T-helper 1 cell (primary cell): ENCODE measurements at regions not wholly inside any gene's neighbourhood (a gene's known extent, or its start where the extent isn't known, plus 50 kb on each side); places are given as distances from the start of the nearest gene placed in this dataset.
"Not testable (repeated sequence)": the region's sequence is repeated elsewhere in the genome, so short reads cannot be mapped to it uniquely, and the experiment has no call there.

Experiments
- DNase-seq, 5 donors: peaks; one replicate each; pipeline ENCODE4 v3.0.0-alpha.2; 2012 to 2020

DNA sequence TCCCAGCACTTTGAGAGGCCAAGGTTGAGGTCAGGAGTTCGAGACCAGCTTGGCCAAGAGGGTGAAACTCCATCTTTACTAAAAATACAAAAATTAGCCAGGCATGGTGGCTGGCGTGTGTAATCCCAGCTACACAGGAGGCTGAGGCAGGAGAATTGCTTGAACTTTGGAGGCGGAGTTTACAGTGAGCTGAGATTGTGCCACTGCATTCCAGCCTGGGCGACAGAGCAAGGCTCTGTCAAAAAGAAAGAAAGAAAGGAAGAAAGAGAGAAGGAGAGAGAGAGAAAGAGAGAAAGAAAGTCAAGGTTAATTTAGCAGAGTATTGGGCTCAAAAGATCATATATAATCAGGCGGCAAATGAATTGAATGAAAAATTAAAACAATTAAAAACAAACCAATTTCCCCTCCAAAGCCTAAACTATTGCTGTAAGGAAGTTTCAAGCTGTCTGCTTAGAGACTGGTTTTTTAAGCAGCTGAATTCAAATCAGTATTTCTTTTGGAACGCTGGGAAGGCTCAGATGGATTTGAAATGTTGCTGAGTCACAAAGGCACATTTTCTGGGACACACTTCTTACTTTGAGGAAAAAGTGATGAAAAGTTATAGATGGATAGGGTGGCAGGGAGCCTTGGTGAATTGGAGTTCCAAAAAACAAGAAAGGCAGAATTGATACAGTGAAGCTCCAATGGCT is 81.3 kb upstream of the BHLHE40 start:
- no peak for DNase-seq

DNA sequence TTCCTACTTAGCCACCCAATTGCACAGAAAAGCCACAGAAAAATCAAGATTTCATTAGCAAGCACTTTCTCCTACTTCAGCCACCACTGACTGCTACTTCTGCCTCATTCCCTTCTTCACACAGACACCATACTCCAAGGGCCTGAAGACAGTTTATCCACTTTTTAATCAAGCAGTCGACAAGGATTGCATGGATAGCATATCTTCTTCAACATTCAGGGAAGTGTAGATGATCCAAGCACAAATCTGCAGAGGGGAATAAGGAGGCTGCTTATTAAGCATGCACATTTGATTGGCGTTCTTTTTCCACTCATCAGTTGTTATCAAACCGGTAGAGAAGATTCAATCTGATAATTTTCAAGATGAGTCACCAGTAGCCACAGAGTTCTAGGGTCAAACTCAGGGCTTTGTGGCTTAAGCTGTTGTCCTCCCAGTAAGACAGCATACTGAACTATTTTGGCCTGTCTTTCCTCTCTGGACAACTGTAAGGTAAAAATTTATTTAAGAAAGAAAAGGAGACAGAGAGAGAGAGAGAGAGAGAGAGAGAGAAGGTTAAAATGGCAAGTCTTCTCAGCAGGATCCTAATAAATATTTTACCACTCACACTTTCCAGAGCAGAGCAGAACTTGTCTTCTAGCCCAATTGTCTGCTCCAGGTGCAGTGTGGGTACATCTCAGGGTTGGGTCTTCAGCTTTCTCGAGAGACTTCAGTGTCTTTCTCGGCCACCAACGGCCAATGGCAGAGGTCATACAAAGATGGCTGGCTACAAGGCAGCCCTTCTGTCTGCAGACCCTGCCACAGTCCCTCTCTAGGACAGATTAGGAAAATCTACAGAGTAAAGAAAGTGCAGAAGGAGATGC is 80.6 kb upstream of the BHLHE40 start:
- peak in 1 of 5 donors; percentile 61 for DNase-seq

DNA sequence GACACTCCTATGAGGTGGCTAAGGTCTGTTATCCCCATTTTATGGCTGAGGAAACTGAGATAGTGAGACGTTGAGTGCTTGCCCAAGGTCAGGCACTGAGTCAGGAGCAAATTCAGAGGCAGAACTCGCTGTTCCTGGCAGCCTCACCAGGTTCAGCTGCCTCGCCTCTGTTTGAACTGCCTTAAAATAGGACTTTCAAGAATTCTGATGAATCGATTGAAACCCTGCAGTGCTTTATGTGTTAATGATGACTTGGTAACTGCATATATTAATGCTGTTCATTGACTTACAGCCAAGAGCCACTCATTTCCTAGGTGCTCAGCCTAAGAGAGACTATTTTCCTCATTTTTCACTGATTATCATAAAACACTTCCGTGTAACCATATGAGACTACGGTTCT is 79.5 kb upstream of the BHLHE40 start:
- DNase-seq = no peak

DNA sequence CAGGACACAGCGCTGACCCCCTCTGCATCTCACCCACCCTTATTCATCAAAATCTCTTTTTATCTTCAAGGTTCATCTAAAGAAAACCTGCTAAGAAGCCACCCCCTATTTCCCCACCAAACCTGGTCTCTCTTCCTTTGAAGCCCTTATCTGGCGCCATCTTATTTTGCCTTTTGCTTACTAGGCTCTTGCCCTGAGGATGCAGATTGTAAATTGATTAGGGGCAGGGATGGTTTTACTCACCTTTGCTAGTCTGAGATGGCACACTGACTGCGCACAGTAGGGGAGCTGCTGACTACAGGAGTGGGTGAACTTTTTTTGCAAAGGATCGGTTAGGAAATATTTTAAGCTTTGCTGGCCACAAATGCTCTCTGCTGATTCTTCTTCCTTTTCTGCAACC is 78.9 kb upstream of the BHLHE40 start:
- peak in 1 of 5 donors; percentile 47 for DNase-seq

DNA sequence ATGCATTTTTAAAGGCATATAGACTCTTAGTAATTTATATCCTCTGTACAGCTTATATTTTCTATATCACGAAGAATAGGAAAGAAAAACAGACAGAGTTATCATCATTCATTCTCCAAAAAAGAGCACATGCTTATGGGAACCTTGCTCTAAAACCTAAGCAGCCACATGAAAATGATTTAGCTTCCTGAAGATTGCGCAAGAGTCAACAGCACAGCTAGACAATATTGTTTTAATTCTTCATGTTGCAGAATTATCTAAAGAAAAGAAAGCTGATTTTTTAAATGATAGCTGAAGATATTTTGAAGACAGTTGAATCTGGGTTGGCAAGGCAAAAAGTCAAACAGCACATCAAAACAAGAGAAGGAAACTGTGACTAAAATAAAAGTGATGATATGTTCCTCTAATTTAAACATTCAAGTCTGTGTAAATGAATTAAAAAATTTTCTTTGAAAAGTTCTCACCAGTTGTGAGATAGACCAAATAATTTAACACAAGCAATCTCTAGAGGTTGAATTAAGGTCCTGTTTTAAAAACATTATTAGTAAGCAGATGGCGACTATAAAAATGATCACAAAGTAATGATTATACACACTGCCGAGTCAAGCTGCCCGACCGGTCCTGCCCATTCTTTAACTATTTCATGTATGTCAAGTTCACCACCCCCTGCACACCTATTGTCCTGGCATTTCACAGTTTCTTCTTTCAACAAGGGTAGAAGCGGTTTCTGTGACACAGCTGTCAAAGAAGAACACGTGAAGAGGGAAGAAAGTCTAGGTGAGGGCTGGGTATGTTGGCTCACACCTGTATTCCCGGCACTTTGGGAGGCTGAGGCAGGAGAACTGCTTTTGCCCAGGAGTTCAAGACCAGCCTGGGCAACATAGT is 74.2 kb upstream of the BHLHE40 start:
- DNase-seq = no peak

DNA sequence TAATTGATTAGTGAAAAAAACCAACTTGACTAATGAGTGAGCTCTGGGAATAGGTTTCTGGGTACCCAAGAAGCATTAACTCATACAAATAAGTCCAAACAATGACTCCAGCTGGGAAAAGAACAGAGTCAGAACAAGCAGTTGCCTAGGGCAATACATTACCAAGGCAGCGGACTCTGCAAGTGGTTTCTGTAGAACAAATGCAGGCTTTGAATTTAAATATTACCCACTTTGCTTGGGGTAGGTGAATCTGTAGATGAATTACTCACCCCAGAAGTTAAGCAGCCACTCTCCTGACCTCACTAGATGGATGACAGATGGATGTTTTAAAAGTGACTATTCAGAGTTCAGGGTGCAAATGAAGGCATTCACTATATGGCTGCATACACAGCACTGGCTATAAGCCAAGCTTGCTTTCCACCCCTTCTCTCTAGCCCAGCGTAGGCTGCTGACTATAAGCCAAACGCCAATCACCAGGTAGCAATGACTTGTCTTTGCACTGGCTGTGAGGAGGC is 73.1 kb upstream of the BHLHE40 start:
- peak in 1 of 5 donors; percentile 28 for DNase-seq

DNA sequence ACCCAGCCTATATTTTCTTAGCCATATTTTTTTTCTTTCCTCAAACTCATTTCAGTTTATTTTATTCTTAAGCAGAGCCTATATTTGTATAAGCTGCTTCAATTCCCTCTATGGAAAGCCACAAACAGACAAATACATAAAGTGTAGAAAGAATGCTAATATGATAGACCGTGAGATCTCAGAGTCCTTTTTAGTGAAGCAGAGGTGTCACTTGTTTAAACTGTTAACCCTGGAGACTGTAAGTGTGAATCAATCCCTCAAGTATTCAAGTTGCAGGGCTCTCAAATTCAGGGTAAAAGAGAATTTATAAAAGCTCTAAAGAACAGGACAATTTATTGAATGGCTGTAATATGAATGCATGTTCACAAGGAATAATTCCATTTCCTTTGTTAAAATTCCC is 72.2 kb upstream of the BHLHE40 start:
- no peak for DNase-seq

DNA sequence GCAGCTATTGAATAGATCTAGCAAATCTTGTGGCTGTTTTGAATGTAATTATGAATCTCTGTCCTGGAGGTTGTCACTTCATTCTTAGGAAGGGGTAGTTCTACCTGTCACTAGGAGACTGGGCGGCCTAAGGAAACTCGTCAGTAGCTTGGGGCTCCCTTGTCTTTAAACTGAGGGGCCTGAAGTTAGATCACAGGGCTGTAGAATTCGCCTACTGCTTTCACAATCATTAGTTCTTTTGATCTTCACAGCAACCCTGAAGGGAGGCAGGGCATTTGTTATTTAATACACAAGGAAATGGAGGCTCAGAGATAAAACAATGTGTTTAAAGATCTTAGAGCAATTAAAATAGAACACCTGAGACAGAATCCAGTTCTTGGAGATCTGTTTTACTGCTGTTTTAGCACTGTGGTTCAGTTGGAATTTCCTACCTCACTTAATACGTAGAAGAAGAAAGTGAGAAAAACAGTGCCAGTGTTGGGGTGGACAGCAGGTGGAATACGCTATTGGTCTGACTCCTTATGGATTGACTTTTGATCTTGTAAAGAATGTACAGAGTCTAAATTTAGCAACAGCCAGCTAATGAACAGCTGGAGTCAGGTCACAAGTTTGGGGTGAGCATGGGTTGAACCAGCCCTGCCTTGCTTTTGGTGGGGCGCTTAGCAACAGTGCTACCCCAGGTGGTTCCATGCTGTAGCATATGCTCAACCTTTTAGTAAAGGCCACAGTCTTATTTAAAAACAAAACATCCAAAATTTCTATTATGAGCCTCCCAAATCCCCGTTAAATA is 71.4 kb upstream of the BHLHE40 start:
- DNase-seq = no peak

DNA sequence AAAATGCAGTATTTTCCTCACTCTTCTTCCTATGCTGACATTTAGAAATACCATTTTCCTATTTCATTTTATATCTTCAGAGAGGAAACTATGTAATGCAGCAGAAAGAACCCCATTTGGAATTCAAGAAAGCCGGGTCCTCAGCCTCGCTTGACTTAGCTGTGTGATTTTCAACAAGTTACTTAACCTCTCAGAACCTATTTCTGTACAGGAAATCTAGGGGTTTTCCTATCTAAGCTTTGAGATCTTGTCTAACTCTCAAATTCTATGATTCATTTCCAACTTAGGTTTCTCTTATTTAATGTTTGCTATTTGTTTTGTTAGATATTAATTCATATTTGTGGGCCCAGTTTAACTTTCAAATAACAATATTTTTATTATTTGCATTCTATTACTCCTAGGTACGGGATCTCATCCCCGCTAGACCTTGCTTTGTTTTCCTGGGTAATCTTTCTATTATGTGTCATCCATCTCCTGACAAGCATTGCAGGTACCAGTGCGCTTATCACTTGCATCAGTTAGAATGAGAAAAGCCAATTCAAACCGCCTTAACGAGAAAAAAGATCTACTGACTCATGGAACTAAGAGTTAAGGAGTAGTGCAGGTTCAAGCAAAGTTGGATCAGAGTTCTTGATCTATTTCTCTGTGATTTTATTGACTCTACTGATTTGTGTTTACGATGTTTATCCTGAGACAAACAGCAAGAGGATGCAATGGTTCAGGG is 70.6 kb upstream of the BHLHE40 start:
- peak in 1 of 5 donors; percentile 70 for DNase-seq

DNA sequence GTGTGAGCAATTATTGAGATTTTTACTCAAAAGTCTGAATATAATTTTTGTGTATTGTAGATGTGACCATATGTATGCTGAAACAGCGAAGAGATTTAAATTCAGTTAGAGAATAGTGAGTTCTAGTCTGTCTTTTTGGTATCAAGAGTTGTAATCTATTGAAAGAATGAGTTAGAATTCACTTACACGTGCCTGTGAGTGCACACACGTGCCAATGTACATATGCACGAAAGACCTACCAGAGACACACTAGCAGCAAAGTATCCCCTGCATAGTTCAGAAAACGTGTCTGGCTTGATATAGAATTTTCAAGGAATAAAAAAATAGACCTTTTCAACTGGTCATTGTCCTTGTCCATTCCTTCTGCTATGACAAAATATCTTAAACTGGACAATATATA is 64.8 kb upstream of the BHLHE40 start:
- no peak for DNase-seq

DNA sequence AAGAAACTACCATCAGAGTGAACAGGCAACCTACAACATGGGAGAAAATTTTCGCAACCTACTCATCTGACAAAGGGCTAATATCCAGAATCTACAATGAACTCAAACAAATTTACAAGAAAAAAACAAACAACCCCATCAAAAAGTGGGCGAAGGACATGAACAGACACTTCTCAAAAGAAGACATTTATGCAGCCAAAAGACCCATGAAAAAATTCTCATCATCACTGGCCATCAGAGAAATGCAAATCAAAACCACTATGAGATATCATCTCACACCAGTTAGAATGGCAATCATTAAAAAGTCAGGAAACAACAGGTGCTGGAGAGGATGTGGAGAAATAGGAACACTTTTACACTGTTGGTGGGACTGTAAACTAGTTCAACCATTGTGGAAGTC is 57.6 kb upstream of the BHLHE40 start:
- not testable (repeated sequence) for DNase-seq

DNA sequence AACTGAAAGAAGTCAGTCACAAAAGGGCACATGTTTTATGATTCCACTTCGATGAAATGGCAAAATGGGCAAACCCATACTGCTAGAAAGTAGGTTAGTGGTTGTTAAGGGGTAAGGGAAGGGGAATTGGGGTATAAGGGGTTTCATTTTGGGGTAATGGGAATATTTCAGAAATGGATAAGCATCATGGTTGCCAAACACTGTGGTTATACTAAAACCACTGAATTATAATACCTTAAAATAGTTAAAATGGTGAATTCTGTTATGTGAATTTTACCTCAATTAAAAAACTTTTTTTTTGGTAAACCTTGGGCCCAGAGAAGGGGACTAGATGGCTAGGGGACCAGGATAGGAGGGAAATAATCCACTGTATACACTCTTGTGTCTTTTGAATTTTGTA is 52.3 kb upstream of the BHLHE40 start:
- DNase-seq = no peak

DNA sequence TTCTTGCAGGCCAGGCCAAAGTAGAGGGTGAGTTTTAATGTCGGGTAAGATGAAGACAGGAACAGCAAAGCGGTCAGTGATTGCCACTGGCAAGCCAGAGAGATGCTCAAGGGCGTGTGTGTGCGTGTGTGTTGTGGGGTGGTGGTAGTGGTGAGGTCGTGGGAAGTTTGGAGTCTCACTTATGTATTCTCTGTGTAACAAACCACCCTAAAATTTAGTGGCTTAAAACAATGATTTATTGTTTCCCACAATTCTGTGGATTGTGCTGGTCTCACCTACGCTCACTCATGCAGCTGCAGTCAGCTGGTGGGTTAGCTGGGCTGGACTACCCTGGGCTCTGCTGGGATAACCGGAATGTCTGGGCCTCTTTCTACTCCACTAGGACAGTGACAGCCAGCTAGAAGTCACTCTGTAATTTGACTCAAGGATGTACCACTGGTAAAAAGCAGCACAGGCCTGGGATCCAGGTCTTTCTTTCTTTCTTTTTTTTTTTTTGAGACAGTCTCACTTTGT is 50.9 kb upstream of the BHLHE40 start:
- no peak for DNase-seq
